Effector memory CD8-positive, alpha-beta T cell (primary cell): ENCODE measurements at regions not wholly inside any gene's neighbourhood (a gene's known extent, or its start where the extent isn't known, plus 50 kb on each side); places are given as distances from the start of the nearest gene placed in this dataset.
"Not testable (repeated sequence)": the region's sequence is repeated elsewhere in the genome, so short reads cannot be mapped to it uniquely, and the experiment has no call there.

Source experiments
- ATAC-seq: fragments of 150-1000 bp; cut with Tn5 transposase; replicated peaks from 2 replicates; pipeline ENCODE4 v1.10.0; 2021; ENCODE audit warnings: mild to moderate bottlenecking, moderate library complexity
- DNase-seq, 3 experiments: peaks; one replicate each; pipeline ENCODE4 v3.0.0; 2021
- H3K27ac Mint-ChIP-seq, 2 donors: one replicate each; pipeline ENCODE4 v1.8.0; 2022; ENCODE audit warnings: mild to moderate bottlenecking in 2 of 2, mixed read lengths in 2 of 2, moderate library complexity in 2 of 2
- H3K27me3 Mint-ChIP-seq, 2 donors: one replicate each; pipeline ENCODE4 v1.8.0; 2022; ENCODE audit warnings: mixed read lengths in 2 of 2
- H3K36me3 Mint-ChIP-seq: one replicate; pipeline ENCODE4 v1.8.0; 2022; ENCODE audit warnings: mild to moderate bottlenecking, moderate library complexity, mixed read lengths; ENCODE audit not compliant: insufficient read depth
- H3K4me1 Mint-ChIP-seq, 2 donors: one replicate each; pipeline ENCODE4 v1.8.0; 2022; ENCODE audit warnings: low read depth in 2 of 2, mixed read lengths in 2 of 2
- H3K4me3 Mint-ChIP-seq, 2 donors: one replicate each; pipeline ENCODE4 v1.8.0; 2022; ENCODE audit warnings: mild to moderate bottlenecking in 2 of 2, mixed read lengths in 2 of 2, moderate library complexity in 2 of 2
- H3K9me3 Mint-ChIP-seq, 2 donors: one replicate each; pipeline ENCODE4 v1.8.0; 2022; ENCODE audit warnings: mixed read lengths in 2 of 2

DNA sequence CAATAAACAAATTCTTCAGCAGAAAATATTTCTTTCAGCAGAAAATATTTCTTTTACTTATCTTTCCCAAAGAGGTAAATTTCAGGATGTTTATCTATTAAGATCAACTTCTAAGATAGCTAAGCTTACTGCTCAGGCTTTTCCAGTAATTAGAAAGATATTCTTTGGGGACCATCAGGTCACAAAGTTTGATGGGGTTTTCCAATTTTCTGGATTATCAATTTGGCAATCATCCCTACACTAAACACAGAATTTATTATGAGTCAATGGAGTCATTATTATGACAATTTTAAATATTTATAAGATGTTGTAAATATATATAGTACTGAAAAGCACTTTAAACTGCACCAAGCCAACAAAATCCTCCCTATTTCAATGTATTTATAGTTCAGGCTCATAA is 137.6 kb downstream of the AKAP11 start:
- no peak for DNase-seq
- H3K27ac Mint-ChIP-seq: no peak overlapping the region
- H3K27me3 Mint-ChIP-seq: no peaks in the 10 kb centered on the region
- no peak for ATAC-seq
- no peaks in the 10 kb centered on the region for H3K9me3 Mint-ChIP-seq
- H3K4me3 Mint-ChIP-seq: no peak overlapping the region
- H3K36me3 Mint-ChIP-seq: no peaks in the 10 kb centered on the region
- H3K4me1 Mint-ChIP-seq: peaks cover 14 to 21% of the 10 kb centered on the region in 2 donors

GRCh38 chr13:42412812-42413483 is 141.0 kb downstream of the AKAP11 start:
- H3K9me3 Mint-ChIP-seq: no peaks in the 10 kb centered on the region
- H3K4me1 Mint-ChIP-seq: no peaks in the 10 kb centered on the region
- DNase-seq (no peak), ATAC-seq (no peak)
- H3K27me3 Mint-ChIP-seq: no peaks in the 10 kb centered on the region
- no peak overlapping the region for H3K27ac Mint-ChIP-seq
- no peak overlapping the region for H3K4me3 Mint-ChIP-seq
- no peaks in the 10 kb centered on the region for H3K36me3 Mint-ChIP-seq

DNA sequence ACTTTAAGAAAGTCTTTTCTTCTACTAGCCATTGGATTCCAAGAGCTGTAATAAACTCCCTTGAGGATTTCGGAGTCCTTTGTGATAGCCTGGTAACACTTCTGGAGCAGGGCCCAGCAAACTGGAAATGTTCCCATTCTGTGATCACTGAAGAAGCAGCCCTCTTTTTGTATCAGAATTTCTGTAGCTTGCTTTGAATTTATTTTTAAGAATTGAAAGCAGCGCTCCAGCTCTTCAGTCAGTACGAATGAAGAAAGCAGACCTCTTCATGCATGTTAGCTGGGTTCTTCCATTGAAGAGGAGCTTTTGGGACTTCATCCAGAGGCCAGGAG is 141.5 kb downstream of the AKAP11 start:
- ATAC-seq: no peak
- Mint-ChIP-seq H3K27me3 (no peaks in the 10 kb centered on the region), H3K9me3 (no peaks in the 10 kb centered on the region), H3K36me3 (no peaks in the 10 kb centered on the region), H3K4me1 (no peaks in the 10 kb centered on the region), H3K4me3 (no peak overlapping the region), H3K27ac (no peak overlapping the region)
- no peak for DNase-seq

DNA sequence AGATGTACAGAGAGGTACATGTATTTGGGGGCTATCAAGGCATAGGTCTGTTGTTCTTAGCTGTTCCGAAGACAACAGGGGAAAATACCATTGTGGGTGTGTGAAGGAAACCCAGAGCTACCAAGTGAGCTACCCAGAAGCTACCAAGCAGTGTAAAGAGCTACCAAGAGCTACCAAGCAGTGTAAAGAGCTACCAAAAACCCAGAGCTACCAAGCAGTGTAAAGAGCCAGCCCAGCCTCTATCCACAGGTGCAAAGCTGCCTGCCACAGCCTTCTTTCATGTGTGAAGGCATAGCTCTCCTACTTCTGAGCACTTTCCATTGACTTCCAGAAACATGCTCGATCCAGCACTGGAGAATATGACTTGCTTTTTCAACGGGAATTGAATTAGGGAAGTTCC is 145.7 kb downstream of the AKAP11 start:
- no peaks in the 10 kb centered on the region for H3K4me1 Mint-ChIP-seq
- no peak for ATAC-seq
- H3K27me3 Mint-ChIP-seq: no peaks in the 10 kb centered on the region
- H3K36me3 Mint-ChIP-seq: no peaks in the 10 kb centered on the region
- no peak for DNase-seq
- no peak overlapping the region for H3K27ac Mint-ChIP-seq
- H3K9me3 Mint-ChIP-seq: no peaks in the 10 kb centered on the region
- no peak overlapping the region for H3K4me3 Mint-ChIP-seq

DNA sequence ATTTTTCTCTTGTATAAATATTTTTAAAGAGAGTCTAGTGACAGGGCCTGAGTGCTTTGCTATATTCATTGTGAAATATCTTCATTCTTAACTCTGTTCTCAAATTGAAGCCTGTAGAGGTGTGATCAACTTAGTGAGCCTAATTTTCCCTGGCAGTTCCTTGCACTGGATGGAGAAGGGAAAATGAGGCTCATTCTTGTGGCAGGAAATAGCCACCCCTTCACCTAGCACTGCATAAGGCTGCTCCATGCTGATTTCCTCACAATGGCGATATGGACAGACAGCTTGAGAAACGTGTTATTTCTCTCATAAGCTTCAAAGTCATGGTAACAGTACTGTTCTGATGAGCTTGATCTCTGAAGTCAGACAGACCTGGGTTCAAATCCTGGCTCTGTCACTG is 146.2 kb downstream of the AKAP11 start:
- ATAC-seq (no peak), DNase-seq (no peak)
- Mint-ChIP-seq H3K9me3 (no peaks in the 10 kb centered on the region), H3K27me3 (peaks cover 0 to 5% of the 10 kb centered on the region in 2 donors), H3K36me3 (no peaks in the 10 kb centered on the region), H3K27ac (no peak overlapping the region), H3K4me1 (no peaks in the 10 kb centered on the region), H3K4me3 (no peak overlapping the region)

DNA sequence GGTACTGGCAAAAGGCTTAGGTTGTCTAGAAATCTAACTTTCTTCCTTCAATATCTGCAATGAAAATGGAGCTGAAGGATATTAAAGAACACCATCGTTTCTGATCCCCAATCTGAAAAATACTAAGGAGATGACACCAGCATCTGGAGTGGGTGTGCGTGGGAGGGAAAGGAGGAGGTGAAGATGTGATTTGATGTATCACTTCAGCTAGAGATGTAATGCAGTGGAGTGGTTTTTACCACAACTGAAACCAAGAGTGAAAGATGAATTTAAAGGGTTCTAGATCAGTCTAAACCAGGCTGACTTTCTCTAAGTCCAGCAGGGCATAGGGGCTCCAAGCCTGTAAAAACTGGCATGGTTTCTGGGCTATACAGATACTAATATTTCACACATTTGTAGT is 148.4 kb downstream of the AKAP11 start:
- DNase-seq (no peak), ATAC-seq (no peak)
- Mint-ChIP-seq H3K27ac (no peak overlapping the region), H3K36me3 (no peaks in the 10 kb centered on the region), H3K4me1 (no peaks in the 10 kb centered on the region), H3K27me3 (peaks cover 5 to 6% of the 10 kb centered on the region in 2 donors), H3K9me3 (no peaks in the 10 kb centered on the region), H3K4me3 (no peak overlapping the region)

DNA sequence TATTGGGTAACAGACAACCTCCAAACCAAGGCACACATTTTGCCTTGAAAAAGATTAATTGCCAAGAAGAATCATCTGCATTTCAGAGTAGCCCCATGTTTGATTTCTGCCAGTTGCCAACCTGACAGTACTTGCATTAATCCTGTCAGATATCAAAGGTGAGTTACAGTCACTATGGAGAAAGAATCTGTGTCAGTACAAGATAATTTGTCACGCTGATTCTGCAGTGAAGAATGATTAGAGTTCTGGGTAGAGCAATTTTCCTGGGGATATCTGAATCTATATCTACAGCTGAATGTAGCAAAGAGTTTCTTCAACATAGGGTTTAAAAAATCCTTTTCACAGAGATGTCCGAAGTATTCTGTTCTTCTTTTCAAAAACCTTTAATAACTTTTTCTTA is 150.7 kb downstream of the AKAP11 start:
- DNase-seq (no peak), ATAC-seq (no peak)
- Mint-ChIP-seq H3K27ac (no peak overlapping the region), H3K36me3 (no peaks in the 10 kb centered on the region), H3K4me3 (no peak overlapping the region), H3K4me1 (no peaks in the 10 kb centered on the region), H3K27me3 (peaks cover 5 to 6% of the 10 kb centered on the region in 2 donors), H3K9me3 (peaks cover 0 to 1% of the 10 kb centered on the region in 2 donors)

DNA sequence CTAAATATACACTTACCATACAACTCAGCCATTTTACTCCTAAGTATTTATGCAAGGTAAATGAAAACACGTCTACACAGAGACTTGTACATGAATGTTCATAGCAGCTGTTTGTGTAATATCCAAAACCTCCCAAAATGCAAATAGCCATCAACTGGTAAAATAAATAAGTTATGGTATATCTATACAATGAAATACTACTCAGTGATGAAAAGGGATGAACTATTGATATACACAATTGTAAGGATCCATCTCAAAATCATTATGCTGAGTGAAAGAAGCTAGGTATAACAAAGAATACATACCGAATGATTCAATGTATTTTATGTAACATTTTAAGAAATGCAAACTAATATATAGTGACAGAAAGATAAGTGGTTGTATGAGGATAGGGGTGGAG is 149.8 kb upstream of the TNFSF11 start:
- no peak overlapping the region for H3K27ac Mint-ChIP-seq

DNA sequence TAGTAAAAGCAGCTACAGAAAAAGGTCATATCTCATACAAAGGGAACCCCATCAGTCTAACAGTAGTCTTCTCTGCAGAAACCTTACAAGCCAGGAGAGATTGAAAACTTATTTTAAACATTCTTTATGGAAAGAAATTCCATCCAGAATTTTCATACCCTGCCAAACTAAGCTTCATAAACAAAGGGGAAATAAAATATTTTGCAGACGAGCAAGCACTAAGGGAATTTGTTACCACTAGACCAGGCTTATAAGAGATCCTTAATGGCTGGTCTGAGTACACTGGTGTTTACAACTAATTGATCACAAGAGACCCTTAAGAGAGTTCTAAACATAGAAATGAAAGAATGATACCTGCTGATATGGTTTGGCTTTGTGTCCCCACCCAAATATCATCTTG is 128.6 kb upstream of the TNFSF11 start:
- Mint-ChIP-seq H3K27ac (no peak overlapping the region), H3K36me3 (no peaks in the 10 kb centered on the region), H3K4me1 (no peaks in the 10 kb centered on the region), H3K4me3 (no peak overlapping the region), H3K9me3 (peaks cover 5 to 26% of the 10 kb centered on the region in 2 donors), H3K27me3 (no peaks in the 10 kb centered on the region)
- ATAC-seq (no peak), DNase-seq (no peak)

More for the DNA sequence above, 149.8 kb upstream of the TNFSF11 start:
- Mint-ChIP-seq H3K36me3 (no peaks in the 10 kb centered on the region), H3K9me3 (peaks cover 0 to 1% of the 10 kb centered on the region in 2 donors), H3K4me3 (no peak overlapping the region), H3K4me1 (no peaks in the 10 kb centered on the region), H3K27me3 (peaks cover 5 to 6% of the 10 kb centered on the region in 2 donors)
- DNase-seq: no peak
- no peak for ATAC-seq

- not testable (repeated sequence) for H3K4me1 Mint-ChIP-seq, H3K27ac Mint-ChIP-seq, H3K36me3 Mint-ChIP-seq, DNase-seq, H3K27me3 Mint-ChIP-seq, H3K4me3 Mint-ChIP-seq, ATAC-seq
- H3K9me3 Mint-ChIP-seq: peaks cover 5 to 26% of the 10 kb centered on the region in 2 donors
Measured at GRCh38 chr13:42446597-42446996, 127.4 kb upstream of the TNFSF11 start.

DNA sequence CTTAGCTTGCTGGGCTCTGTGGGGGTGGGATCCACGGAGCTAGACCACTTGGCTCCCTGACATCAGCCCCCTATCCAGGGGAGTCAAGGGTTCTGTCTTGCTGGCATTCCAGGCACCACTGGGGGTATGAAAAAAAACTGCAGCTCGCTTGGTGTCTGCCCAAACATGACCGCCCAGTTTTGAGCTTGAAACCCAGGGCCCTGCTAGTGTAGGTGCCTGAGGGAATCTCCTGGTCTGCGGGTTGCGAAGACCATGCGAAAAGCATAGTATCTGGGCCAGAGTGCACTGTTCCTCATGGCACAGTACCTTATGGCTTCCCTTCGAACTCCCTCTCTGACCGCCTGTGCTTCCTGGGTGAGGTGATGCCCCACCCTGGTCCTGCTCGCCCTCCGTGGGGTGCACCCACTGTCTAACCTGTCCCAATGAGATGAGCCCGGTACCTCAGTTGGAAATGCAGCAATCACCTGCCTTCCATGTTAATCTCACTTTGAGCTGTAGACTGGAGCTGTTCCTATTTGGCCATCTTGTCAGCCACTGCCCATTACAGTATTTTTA is 120.8 kb upstream of the TNFSF11 start:
- H3K4me1 Mint-ChIP-seq: no peaks in the 10 kb centered on the region
- H3K27me3 Mint-ChIP-seq: no peaks in the 10 kb centered on the region
- DNase-seq: no peak
- no peak for ATAC-seq
- H3K9me3 Mint-ChIP-seq: no peaks in the 10 kb centered on the region
- no peaks in the 10 kb centered on the region for H3K36me3 Mint-ChIP-seq
- H3K4me3 Mint-ChIP-seq: no peak overlapping the region
- H3K27ac Mint-ChIP-seq: no peak overlapping the region

- no peak for ATAC-seq
- DNase-seq: no peak
- Mint-ChIP-seq H3K9me3 (no peaks in the 10 kb centered on the region), H3K4me3 (no peak overlapping the region), H3K4me1 (no peaks in the 10 kb centered on the region), H3K36me3 (no peaks in the 10 kb centered on the region), H3K27ac (no peak overlapping the region), H3K27me3 (no peaks in the 10 kb centered on the region)
Measured at GRCh38 chr13:42454749-42455148, 119.2 kb upstream of the TNFSF11 start.

- DNase-seq (no peak), ATAC-seq (no peak)
- H3K27ac Mint-ChIP-seq: no peak overlapping the region
- H3K4me1 Mint-ChIP-seq: no peaks in the 10 kb centered on the region
- H3K4me3 Mint-ChIP-seq: no peak overlapping the region
- no peaks in the 10 kb centered on the region for H3K36me3 Mint-ChIP-seq
- H3K9me3 Mint-ChIP-seq: peaks cover 0 to 8% of the 10 kb centered on the region in 2 donors
- no peaks in the 10 kb centered on the region for H3K27me3 Mint-ChIP-seq
Measured at GRCh38 chr13:42458193-42458592, 115.8 kb upstream of the TNFSF11 start.

- H3K36me3 Mint-ChIP-seq: no peaks in the 10 kb centered on the region
- peaks cover 0 to 15% of the 10 kb centered on the region in 2 donors for H3K9me3 Mint-ChIP-seq
- no peaks in the 10 kb centered on the region for H3K27me3 Mint-ChIP-seq
- peaks cover 12 to 26% of the 10 kb centered on the region in 2 donors for H3K4me1 Mint-ChIP-seq
- DNase-seq (no peak), ATAC-seq (peak; percentile 45)
- peak overlapping the region; percentile 50 for H3K4me3 Mint-ChIP-seq
- H3K27ac Mint-ChIP-seq: peak overlapping the region; percentile 72 to 86
Measured at GRCh38 chr13:42466123-42466522, 107.8 kb upstream of the TNFSF11 start.
